ENCODE measurements at regions not wholly inside any gene's neighbourhood (a gene's known extent, or its start where the extent isn't known, plus 50 kb on each side); places are given as distances from the start of the nearest gene placed in this dataset.

GRCh38 chr21:28419811-28420210 is 572.9 kb downstream of the LTN1 start:
- Mint-ChIP-seq H3K9me3 (ENCODE audit: unreplicated experiment) (no peaks in the 10 kb centered on the region), H3K27ac (ENCODE audit: low read depth, unreplicated experiment) (no peak overlapping the region), H3K36me3 (ENCODE audit: insufficient read depth, unreplicated experiment) (no peaks in the 10 kb centered on the region), H3K4me1 (ENCODE audit: insufficient read depth, unreplicated experiment) (peaks cover 7% of the 10 kb centered on the region), H3K27me3 (ENCODE audit: insufficient read depth, unreplicated experiment) (no peaks in the 10 kb centered on the region), H3K4me3 (ENCODE audit: unreplicated experiment) (no peak overlapping the region)
- CTCF ChIA-PET = interaction anchor here (0.6 kb wide), 1 partner anchor 87 kb away, joined by 3 read pairs; no protein-coding TSS in a partner anchor
- intact Hi-C loops (cut with micrococcal nuclease) = no loop called here
- no TSS peak for BruUV-seq (replicated peaks)
- TF ChIP-seq, protein P1, sequence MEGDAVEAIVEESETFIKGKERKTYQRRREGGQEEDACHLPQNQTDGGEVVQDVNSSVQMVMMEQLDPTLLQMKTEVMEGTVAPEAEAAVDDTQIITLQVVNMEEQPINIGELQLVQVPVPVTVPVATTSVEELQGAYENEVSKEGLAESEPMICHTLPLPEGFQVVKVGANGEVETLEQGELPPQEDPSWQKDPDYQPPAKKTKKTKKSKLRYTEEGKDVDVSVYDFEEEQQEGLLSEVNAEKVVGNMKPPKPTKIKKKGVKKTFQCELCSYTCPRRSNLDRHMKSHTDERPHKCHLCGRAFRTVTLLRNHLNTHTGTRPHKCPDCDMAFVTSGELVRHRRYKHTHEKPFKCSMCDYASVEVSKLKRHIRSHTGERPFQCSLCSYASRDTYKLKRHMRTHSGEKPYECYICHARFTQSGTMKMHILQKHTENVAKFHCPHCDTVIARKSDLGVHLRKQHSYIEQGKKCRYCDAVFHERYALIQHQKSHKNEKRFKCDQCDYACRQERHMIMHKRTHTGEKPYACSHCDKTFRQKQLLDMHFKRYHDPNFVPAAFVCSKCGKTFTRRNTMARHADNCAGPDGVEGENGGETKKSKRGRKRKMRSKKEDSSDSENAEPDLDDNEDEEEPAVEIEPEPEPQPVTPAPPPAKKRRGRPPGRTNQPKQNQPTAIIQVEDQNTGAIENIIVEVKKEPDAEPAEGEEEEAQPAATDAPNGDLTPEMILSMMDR (IDR thresholded peaks at IDR 0.05; ENCODE audit: unreplicated experiment) = no peak
- POLR2A ChIA-PET = no interaction called here
- no peak for DNase-seq (ENCODE audit: unreplicated experiment)

DNA sequence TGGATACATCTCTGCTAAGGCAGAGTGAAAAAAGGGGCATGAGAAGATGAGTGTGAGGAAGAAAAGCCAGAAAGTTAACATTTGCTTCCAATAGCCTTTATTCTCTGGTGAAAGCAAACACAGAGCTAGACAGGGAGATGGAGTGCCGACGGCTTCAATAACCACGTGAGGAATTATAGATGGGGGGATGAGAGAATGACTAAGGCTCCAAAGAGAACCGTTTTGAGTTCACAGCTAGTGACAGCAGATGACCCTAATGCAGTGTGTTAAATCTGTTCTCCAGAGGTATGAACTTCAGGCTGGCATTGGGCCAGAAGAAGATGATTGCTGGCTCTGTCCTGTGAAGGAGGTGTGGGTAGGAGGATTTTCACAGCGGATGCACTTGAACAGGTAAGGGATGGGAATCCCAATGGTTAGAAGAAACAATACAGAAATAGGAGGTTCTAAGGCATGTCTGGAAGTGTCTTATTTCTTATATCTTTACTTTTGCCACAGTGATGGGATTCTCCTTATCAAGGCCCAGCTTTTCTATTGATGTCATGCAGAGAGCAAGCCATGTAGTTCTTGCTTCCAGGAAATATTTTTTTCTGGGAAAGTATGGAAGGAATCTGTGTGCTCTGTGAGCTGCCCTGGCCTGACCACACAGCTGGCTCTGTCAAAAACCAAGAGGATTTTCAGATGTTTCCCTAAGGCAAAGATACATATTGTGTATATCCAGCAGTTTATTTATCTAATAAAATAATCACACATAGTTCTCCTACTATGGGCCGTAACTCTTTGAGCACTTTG is 573.8 kb downstream of the LTN1 start:
- Mint-ChIP-seq H3K36me3 (ENCODE audit: insufficient read depth, unreplicated experiment) (no peaks in the 10 kb centered on the region), H3K9me3 (ENCODE audit: unreplicated experiment) (no peaks in the 10 kb centered on the region), H3K27ac (ENCODE audit: low read depth, unreplicated experiment) (no peak overlapping the region), H3K27me3 (ENCODE audit: insufficient read depth, unreplicated experiment) (no peaks in the 10 kb centered on the region), H3K4me1 (ENCODE audit: insufficient read depth, unreplicated experiment) (peaks cover 7% of the 10 kb centered on the region), H3K4me3 (ENCODE audit: unreplicated experiment) (no peak overlapping the region)
- TF ChIP-seq, protein P1 (IDR thresholded peaks at IDR 0.05; ENCODE audit: unreplicated experiment) = no peak
- no TSS peak for BruUV-seq (replicated peaks)
- DNase-seq (ENCODE audit: unreplicated experiment) = no peak
- POLR2A ChIA-PET = no interaction called here
- CTCF ChIA-PET = interaction anchor here (0.5 to 0.6 kb wide), 2 partner anchors 88 to 564 kb away, joined by 3 read pairs; no protein-coding TSS in a partner anchor
- intact Hi-C loops (cut with micrococcal nuclease) = no loop called here

- intact Hi-C loops (cut with micrococcal nuclease) = no loop called here
- Mint-ChIP-seq H3K4me1 (ENCODE audit: insufficient read depth, unreplicated experiment) (no peaks in the 10 kb centered on the region), H3K27ac (ENCODE audit: low read depth, unreplicated experiment) (no peak overlapping the region), H3K4me3 (ENCODE audit: unreplicated experiment) (no peak overlapping the region), H3K36me3 (ENCODE audit: insufficient read depth, unreplicated experiment) (no peaks in the 10 kb centered on the region), H3K27me3 (ENCODE audit: insufficient read depth, unreplicated experiment) (no peaks in the 10 kb centered on the region), H3K9me3 (ENCODE audit: unreplicated experiment) (no peaks in the 10 kb centered on the region)
- DNase-seq (ENCODE audit: unreplicated experiment) = no peak
- POLR2A ChIA-PET = no interaction called here
- no TSS peak for BruUV-seq (replicated peaks)
- TF ChIP-seq, protein P1 (IDR thresholded peaks at IDR 0.05; ENCODE audit: unreplicated experiment) = no peak
- CTCF ChIA-PET = no interaction called here
Measured at GRCh38 chr21:28410256-28410655, 582.4 kb downstream of the LTN1 start.

DNA sequence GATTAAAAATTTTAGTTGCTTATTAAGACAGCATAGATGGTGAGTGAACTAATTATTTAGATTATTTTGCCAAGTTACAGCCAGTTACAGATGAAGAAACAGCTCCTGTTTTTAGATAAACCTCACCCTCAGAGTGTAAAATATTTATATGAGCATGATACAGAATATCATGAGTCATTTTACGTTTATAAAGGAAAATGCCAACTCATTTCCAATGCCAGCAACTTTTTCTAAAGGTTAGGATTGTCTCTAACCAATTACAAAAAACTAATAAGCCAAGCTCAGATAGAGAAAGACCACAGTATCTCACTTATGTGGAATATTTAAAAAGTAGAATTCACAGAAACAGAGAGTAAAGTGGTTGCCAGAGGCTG is 590.1 kb downstream of the LTN1 start:
- POLR2A ChIA-PET = no interaction called here
- DNase-seq (ENCODE audit: unreplicated experiment) = no peak
- no peaks in the 10 kb centered on the region for H3K27me3 Mint-ChIP-seq (ENCODE audit: insufficient read depth, unreplicated experiment)

More for the DNA sequence above, 590.1 kb downstream of the LTN1 start:
- Mint-ChIP-seq H3K36me3 (ENCODE audit: insufficient read depth, unreplicated experiment) (no peaks in the 10 kb centered on the region), H3K27ac (ENCODE audit: low read depth, unreplicated experiment) (no peak overlapping the region), H3K4me3 (ENCODE audit: unreplicated experiment) (no peak overlapping the region), H3K4me1 (ENCODE audit: insufficient read depth, unreplicated experiment) (no peaks in the 10 kb centered on the region), H3K9me3 (ENCODE audit: unreplicated experiment) (peaks cover 10% of the 10 kb centered on the region)
- TF ChIP-seq, protein P1 (IDR thresholded peaks at IDR 0.05; ENCODE audit: unreplicated experiment) = no peak
- intact Hi-C loops (cut with micrococcal nuclease) = no loop called here
- CTCF ChIA-PET = interaction anchor here (0.5 to 0.7 kb wide), 4 partner anchors 14 to 834 kb away, joined by 3 to 5 read pairs (median 3); no protein-coding TSS in a partner anchor
- no TSS peak for BruUV-seq (replicated peaks)

Measured in MCF 10A (cell line).